HepG2 (cell line): ENCODE measurements at regions not wholly inside any gene's neighbourhood (a gene's known extent, or its start where the extent isn't known, plus 50 kb on each side); places are given as distances from the start of the nearest gene placed in this dataset.

ENCODE experiments used
- TF ChIP-seq, protein P1 (sequence below): IDR thresholded peaks from 2 replicates; pipeline ENCODE4 v1.6.1; 2012; ENCODE audit warnings: inconsistent platforms
- TF ChIP-seq, protein P2 (sequence below): sonication (generic); formaldehyde crosslinking; IDR thresholded peaks from 2 replicates; pipeline ENCODE4 v1.5.0; 2020; ENCODE audit warnings: mild to moderate bottlenecking, missing genetic modification reagents, moderate library complexity

DNA sequence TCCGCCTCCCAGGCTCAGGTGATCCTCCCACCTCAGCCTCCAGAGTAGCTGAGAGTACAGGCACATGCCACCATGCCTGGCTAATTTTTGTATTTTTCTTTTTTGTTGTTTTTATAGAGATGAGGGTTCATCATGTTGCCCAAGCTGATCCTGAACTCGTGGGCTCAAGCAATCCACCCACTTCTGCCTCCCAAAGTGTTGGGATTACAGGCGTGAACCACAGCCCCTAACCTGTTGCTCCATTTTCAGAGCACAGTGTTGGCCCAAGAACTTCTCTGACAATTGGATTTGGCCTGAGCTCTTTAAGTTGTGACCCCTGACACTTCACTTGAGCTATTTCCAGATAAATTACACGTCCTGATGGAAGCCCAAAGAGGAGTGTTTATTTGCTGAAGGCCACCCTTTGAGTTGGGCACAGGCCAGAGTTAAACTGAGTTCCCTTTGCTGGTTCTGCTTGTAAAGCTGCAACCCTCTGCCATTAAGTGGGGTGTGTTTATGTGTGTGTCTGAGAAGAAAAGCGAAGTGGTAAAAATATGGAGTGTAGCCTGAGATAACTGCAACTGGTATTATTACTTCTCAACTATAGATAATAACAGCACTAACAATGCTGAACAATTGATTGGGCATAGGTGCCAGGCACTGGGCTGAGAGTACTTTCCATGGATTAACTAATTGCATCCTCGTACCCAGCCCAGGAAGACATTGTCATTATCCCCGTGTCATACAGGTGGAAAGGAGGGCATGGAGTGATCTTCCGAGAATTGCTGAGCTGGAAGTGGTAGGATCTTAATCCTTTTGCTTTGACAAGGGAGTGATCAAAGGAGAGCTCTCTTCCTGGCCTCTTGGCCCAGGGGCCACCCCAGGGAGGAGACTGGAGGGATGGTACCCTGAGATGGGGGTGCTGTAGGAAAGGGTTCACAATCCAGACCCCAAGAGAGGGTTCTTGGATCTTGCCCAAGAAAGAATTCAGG lies 91.5 kb upstream of the PROK2 start:
- TF ChIP-seq, protein P1, sequence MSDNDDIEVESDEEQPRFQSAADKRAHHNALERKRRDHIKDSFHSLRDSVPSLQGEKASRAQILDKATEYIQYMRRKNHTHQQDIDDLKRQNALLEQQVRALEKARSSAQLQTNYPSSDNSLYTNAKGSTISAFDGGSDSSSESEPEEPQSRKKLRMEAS = no peak
- TF ChIP-seq, protein P2, sequence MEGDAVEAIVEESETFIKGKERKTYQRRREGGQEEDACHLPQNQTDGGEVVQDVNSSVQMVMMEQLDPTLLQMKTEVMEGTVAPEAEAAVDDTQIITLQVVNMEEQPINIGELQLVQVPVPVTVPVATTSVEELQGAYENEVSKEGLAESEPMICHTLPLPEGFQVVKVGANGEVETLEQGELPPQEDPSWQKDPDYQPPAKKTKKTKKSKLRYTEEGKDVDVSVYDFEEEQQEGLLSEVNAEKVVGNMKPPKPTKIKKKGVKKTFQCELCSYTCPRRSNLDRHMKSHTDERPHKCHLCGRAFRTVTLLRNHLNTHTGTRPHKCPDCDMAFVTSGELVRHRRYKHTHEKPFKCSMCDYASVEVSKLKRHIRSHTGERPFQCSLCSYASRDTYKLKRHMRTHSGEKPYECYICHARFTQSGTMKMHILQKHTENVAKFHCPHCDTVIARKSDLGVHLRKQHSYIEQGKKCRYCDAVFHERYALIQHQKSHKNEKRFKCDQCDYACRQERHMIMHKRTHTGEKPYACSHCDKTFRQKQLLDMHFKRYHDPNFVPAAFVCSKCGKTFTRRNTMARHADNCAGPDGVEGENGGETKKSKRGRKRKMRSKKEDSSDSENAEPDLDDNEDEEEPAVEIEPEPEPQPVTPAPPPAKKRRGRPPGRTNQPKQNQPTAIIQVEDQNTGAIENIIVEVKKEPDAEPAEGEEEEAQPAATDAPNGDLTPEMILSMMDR (CRISPR knock-in tag) = no peak
